H1 (cell line): ENCODE measurements at regions not wholly inside any gene's neighbourhood (a gene's known extent, or its start where the extent isn't known, plus 50 kb on each side); places are given as distances from the start of the nearest gene placed in this dataset.

ENCODE experiments used
- CTCF ChIA-PET: fragments of 300-600 bp; sonication (Branson Sonifier 250); formaldehyde crosslinking; loops from one replicate; lab custom pipeline; 2021; ENCODE audit not compliant: partially characterized antibody; lab: Charles Lee
- POLR2A ChIA-PET: fragments of 300-600 bp; sonication (Branson Sonifier 250); formaldehyde crosslinking; loops from one replicate; lab custom pipeline; 2021; ENCODE audit warnings: inconsistent platforms; ENCODE audit not compliant: partially characterized antibody; lab: Charles Lee
- DNase-seq, 2 experiments: peaks; one replicate each; pipeline versions ENCODE4 v3.0.0 to v3.0.0-alpha.2; 2010 to 2022; ENCODE audit warnings: low spot score in 2 of 2, low read depth in 1 of 2, mixed read lengths in 1 of 2
- FAIRE-seq: peaks from 2 replicates; lab custom pipeline; 2011; peaks lifted over from hg19 to GRCh38; lab: Jason Lieb, UNC
- H2AFZ ChIP-seq: 2 replicates; pipeline ENCODE4 v1.8.1; 2012; ENCODE audit warnings: low read length, inconsistent platforms
- H2AK5ac ChIP-seq: 2 replicates; pipeline ENCODE4 v1.6.1; 2013; ENCODE audit warnings: low read depth, low read length
- H2BK120ac ChIP-seq: replicated peaks from 2 replicates; pipeline ENCODE3; 2013; ENCODE audit warnings: low read depth, low read length, inconsistent platforms
- H2BK12ac ChIP-seq: 2 replicates; pipeline ENCODE4 v1.6.1; 2013; ENCODE audit warnings: low read depth, low read length
- H2BK15ac ChIP-seq: 2 replicates; pipeline ENCODE4 v1.6.1; 2013; ENCODE audit warnings: low read length
- H2BK20ac ChIP-seq: 2 replicates; pipeline ENCODE4 v1.6.1; 2013; ENCODE audit warnings: low read length
- H2BK5ac ChIP-seq: 2 replicates; pipeline ENCODE4 v1.6.1; 2013; ENCODE audit warnings: low read depth, low read length
- H3K14ac ChIP-seq: 2 replicates; pipeline ENCODE4 v1.6.1; 2013; ENCODE audit warnings: inconsistent platforms; ENCODE audit not compliant: insufficient read length
- H3K18ac ChIP-seq: 2 replicates; pipeline ENCODE4 v1.6.1; 2013; ENCODE audit warnings: low read length; ENCODE audit errors: extremely low read depth
- H3K23ac ChIP-seq: 2 replicates; pipeline ENCODE4 v1.6.1; 2013; ENCODE audit warnings: inconsistent platforms; ENCODE audit not compliant: insufficient read length
- H3K23me2 ChIP-seq: 2 replicates; pipeline ENCODE4 v1.6.1; 2013; ENCODE audit warnings: low read depth, low read length
- H3K27ac ChIP-seq: 2 replicates; pipeline ENCODE4 v1.6.1; 2011; ENCODE audit warnings: low read depth, low read length, inconsistent platforms
- H3K27me3 ChIP-seq, 4 experiments: replicated peaks in 1 of 4; 1 replicate in 1 of 4; 2 replicates in 3 of 4; pipeline versions ENCODE4 v1.6.1 to v1.8.1; 2011 to 2013; ENCODE audit warnings: low read length in 3 of 4, mild to moderate bottlenecking in 3 of 4, inconsistent platforms in 2 of 4, mixed read lengths in 2 of 4, moderate library complexity in 1 of 4; ENCODE audit not compliant: control insufficient read depth in 3 of 4, insufficient read depth in 3 of 4; ENCODE audit errors: extremely low read depth in 1 of 4
- H3K36me3 ChIP-seq, 4 experiments: 2 replicates each; pipeline versions ENCODE4 v1.6.1 to v1.8.1; 2011 to 2013; ENCODE audit warnings: mild to moderate bottlenecking in 4 of 4, low read length in 3 of 4, moderate library complexity in 2 of 4, control low read depth in 1 of 4, inconsistent platforms in 1 of 4; ENCODE audit not compliant: insufficient read depth in 4 of 4, control insufficient read depth in 2 of 4
- H3K4ac ChIP-seq: replicated peaks from 2 replicates; pipeline ENCODE3; 2013; ENCODE audit warnings: low read length, low read depth, mixed read lengths, inconsistent platforms; ENCODE audit not compliant: insufficient read length
- H3K4me1 ChIP-seq, 4 experiments: replicated peaks in 1 of 4; 1 replicate in 1 of 4; 2 replicates in 3 of 4; pipeline versions ENCODE4 v1.6.1 to v1.8.1; 2011 to 2013; ENCODE audit warnings: low read length in 3 of 4, inconsistent platforms in 2 of 4, mixed read lengths in 1 of 4; ENCODE audit not compliant: insufficient read depth in 4 of 4, control insufficient read depth in 3 of 4
- H3K4me2 ChIP-seq, 2 experiments: 2 replicates each; pipeline versions ENCODE4 v1.6.1 to v1.8.1; 2011 to 2013; ENCODE audit warnings: low read depth in 2 of 2, low read length in 2 of 2, control low read depth in 1 of 2, inconsistent platforms in 1 of 2, mild to moderate bottlenecking in 1 of 2; ENCODE audit not compliant: insufficient read depth in 1 of 2
- H3K4me3 ChIP-seq, 4 experiments: fragments of 200-600, 300-600 bp in 1 of 4; sonication (generic), shearing (Covaris generic), sonication (Bioruptor Twin) in 1 of 4; 2 replicates each; pipeline versions ENCODE4 v1.5.1 to v1.8.1; 2011 to 2016; ENCODE audit warnings: low read length in 4 of 4, low read depth in 3 of 4, control low read depth in 2 of 4, inconsistent platforms in 2 of 4, mild to moderate bottlenecking in 2 of 4, mixed read lengths in 1 of 4, moderate library complexity in 1 of 4; ENCODE audit not compliant: insufficient read depth in 2 of 4; ENCODE audit errors: extremely low read depth in 1 of 4
- H3K56ac ChIP-seq: replicated peaks from 2 replicates; pipeline ENCODE3; 2013; ENCODE audit warnings: low read depth, mild to moderate bottlenecking, mixed read lengths, low read length, inconsistent platforms; ENCODE audit not compliant: insufficient read length
- H3K79me1 ChIP-seq: 2 replicates; pipeline ENCODE4 v1.6.1; 2013; ENCODE audit warnings: low read depth, low read length, control low read depth
- H3K79me2 ChIP-seq, 2 experiments: 2 replicates each; pipeline versions ENCODE4 v1.6.1 to v1.8.1; 2012 to 2013; ENCODE audit warnings: low read length in 2 of 2, mild to moderate bottlenecking in 2 of 2, inconsistent platforms in 1 of 2; ENCODE audit not compliant: insufficient read depth in 2 of 2, control insufficient read depth in 1 of 2
- H3K9ac ChIP-seq, 4 experiments: replicated peaks in 1 of 4; 1 replicate in 1 of 4; 2 replicates in 3 of 4; pipeline versions ENCODE4 v1.6.1 to v1.8.1; 2011 to 2013; ENCODE audit warnings: low read depth in 3 of 4, low read length in 3 of 4, control low read depth in 2 of 4, mild to moderate bottlenecking in 2 of 4, moderate library complexity in 2 of 4, inconsistent platforms in 1 of 4; ENCODE audit errors: extremely low read depth in 1 of 4
- H3K9me3 ChIP-seq, 2 experiments: 2 replicates each; pipeline versions ENCODE4 v1.6.1 to v1.8.1; 2012 to 2013; ENCODE audit warnings: mild to moderate bottlenecking in 2 of 2, moderate library complexity in 2 of 2, control low read depth in 1 of 2, inconsistent platforms in 1 of 2, low read depth in 1 of 2, low read length in 1 of 2, mixed read lengths in 1 of 2; ENCODE audit not compliant: insufficient read depth in 2 of 2
- H4K20me1 ChIP-seq, 2 experiments: replicated peaks in 1 of 2; 2 replicates each; pipeline versions ENCODE3 to v1.8.1; 2011 to 2013; ENCODE audit warnings: inconsistent platforms in 2 of 2, low read length in 2 of 2, mild to moderate bottlenecking in 1 of 2; ENCODE audit not compliant: insufficient read depth in 2 of 2, control insufficient read depth in 1 of 2
- H4K5ac ChIP-seq: 2 replicates; pipeline ENCODE4 v1.6.1; 2013; ENCODE audit warnings: low read length, low read depth, mixed read lengths, inconsistent platforms; ENCODE audit not compliant: insufficient read length
- H4K8ac ChIP-seq: 2 replicates; pipeline ENCODE4 v1.8.0; 2013; ENCODE audit warnings: mild to moderate bottlenecking, moderate library complexity, low read length, inconsistent platforms; ENCODE audit not compliant: insufficient read depth; ENCODE audit errors: extremely low read depth
- H4K91ac ChIP-seq: replicated peaks from 2 replicates; pipeline ENCODE3; 2013; ENCODE audit warnings: low read length, mixed read lengths, inconsistent platforms; ENCODE audit not compliant: insufficient read length
- ATF3 ChIP-seq: IDR thresholded peaks from 2 replicates; pipeline ENCODE4 v1.6.1; 2011; ENCODE audit warnings: low read depth, mild to moderate bottlenecking, low read length; ENCODE audit not compliant: insufficient read depth
- BACH1 ChIP-seq: IDR thresholded peaks from 2 replicates; pipeline ENCODE4 v1.6.1; 2012; ENCODE audit warnings: low read length, improper control_type of control experiment
- CTBP2 ChIP-seq: IDR thresholded peaks from 2 replicates; pipeline ENCODE4 v1.7.0; 2011; ENCODE audit warnings: borderline replicate concordance, mild to moderate bottlenecking, moderate library complexity, mixed read lengths, low read length; ENCODE audit not compliant: insufficient read depth, insufficient read length
- EP300 ChIP-seq, 2 experiments: IDR thresholded peaks; 1 replicate in 1 of 2; 2 replicates in 1 of 2; pipeline ENCODE4 v1.6.1; 2011 to 2012; ENCODE audit warnings: low read depth in 2 of 2, low read length in 2 of 2, mild to moderate bottlenecking in 2 of 2, borderline replicate concordance in 1 of 2, inconsistent platforms in 1 of 2, moderate library complexity in 1 of 2
- RFX5 ChIP-seq: IDR thresholded peaks from 2 replicates; pipeline ENCODE4 v1.6.1; 2011; ENCODE audit warnings: low read depth, low read length, improper control_type of control experiment, borderline replicate concordance
- RXRA ChIP-seq: IDR thresholded peaks from 2 replicates; pipeline ENCODE4 v1.6.1; 2011; ENCODE audit warnings: low read depth, mild to moderate bottlenecking, low read length, moderate library complexity; ENCODE audit not compliant: insufficient read depth
- SAP30 ChIP-seq: fragments of 300-600 bp; sonication (generic); IDR thresholded peaks from 2 replicates; pipeline ENCODE4 v1.7.1; 2012; ENCODE audit warnings: low read length, moderate library complexity, mild to moderate bottlenecking, inconsistent platforms; ENCODE audit not compliant: insufficient read depth, insufficient replicate concordance
- SP4 ChIP-seq: IDR thresholded peaks from 2 replicates; pipeline ENCODE4 v1.6.1; 2012; ENCODE audit warnings: low read length, inconsistent platforms
- TAF7 ChIP-seq: optimal IDR thresholded peaks from 2 replicates; pipeline ENCODE3; 2011; ENCODE audit warnings: low read depth, mild to moderate bottlenecking, inconsistent platforms, low read length, moderate library complexity, borderline replicate concordance
- USF2 ChIP-seq: IDR thresholded peaks from 2 replicates; pipeline ENCODE4 v1.6.1; 2011; ENCODE audit warnings: low read length, improper control_type of control experiment
- WGBS, 2 experiments: shearing (Covaris generic) in 1 of 2; methylation state at CpG; one replicate each; pipeline versions ENCODE4 v1.1.6 to v1.1.7; 2013 to 2015; ENCODE audit warnings: low lambda C conversion rate in 2 of 2, mixed read lengths in 2 of 2, inconsistent platforms in 1 of 2, low coverage in 1 of 2, missing lambda C conversion rate in 1 of 2; ENCODE audit not compliant: insufficient replicate concordance in 2 of 2, insufficient coverage in 1 of 2, insufficient read length in 1 of 2; ENCODE audit errors: extremely low coverage in 1 of 2, missing lambda C conversion rate in 1 of 2; 5-methylcytosine and 5-hydroxymethylcytosine counted together

- Histone ChIP-seq H2BK5ac (no peak overlapping the region), H2BK20ac (no peak overlapping the region), H4K5ac (no peak overlapping the region), H3K27me3 (no peaks in the 10 kb centered on the region), H4K20me1 (no peaks in the 10 kb centered on the region), H3K56ac (no peak overlapping the region), H3K23ac (no peak overlapping the region), H4K8ac (no peak overlapping the region), H3K36me3 (no peaks in the 10 kb centered on the region; a peak in 1 of 8 replicates), H3K9me3 (0 out of 4 replicates have a peak, but pooled peaks cover 0 to 5% of the 10 kb centered on the region in 2 experiments), H3K23me2 (no peaks in the 10 kb centered on the region), H2BK15ac (no peak overlapping the region), H2BK12ac (no peak overlapping the region), H3K27ac (no peak overlapping the region), H3K14ac (no peak overlapping the region), H3K4me3 (no peak overlapping the region), H2BK120ac (no peak overlapping the region), H3K79me2 (no peaks in the 10 kb centered on the region), H3K4me2 (no peak overlapping the region), H2AFZ (no peak overlapping the region), H3K4me1 (no peaks in the 10 kb centered on the region), H3K79me1 (no peaks in the 10 kb centered on the region; the same call in 1 of the 2 replicates), H2AK5ac (no peak overlapping the region), H4K91ac (no peak overlapping the region), H3K9ac (no peak overlapping the region), H3K18ac (no peak overlapping the region), H3K4ac (no peak overlapping the region)
- no peak for TF ChIP-seq BACH1
- no peak for TF ChIP-seq SAP30
- no peak for TF ChIP-seq RXRA
- TF ChIP-seq ATF3: no peak
- no peak for TF ChIP-seq CTBP2
- TF ChIP-seq RFX5: no peak
- no peak for TF ChIP-seq SP4
- no peak for TF ChIP-seq EP300 (IDR thresholded peaks at IDR 0.05; ENCODE audit: borderline replicate concordance in 1 of 2, low read depth in 2 of 2, low read length in 2 of 2)
- TF ChIP-seq USF2: no peak
- TF ChIP-seq TAF7: no peak
- FAIRE-seq (no peak), DNase-seq (no peak)
- CTCF ChIA-PET: interaction anchor here (0.8 kb wide), 1 partner anchor 10 kb away, joined by 4 read pairs; no protein-coding TSS in a partner anchor
- POLR2A ChIA-PET: no interaction called here
- 97% methylated on average over 2 of the region's 2 CpGs; no CpG with 5 or more reads in 1 of the 2 experiments for WGBS, 2 experiments
These were observed 51.8 kb upstream of the TRAM1L1 start for GRCh38 chr4:117137145-117137544.
